Islet precursor cell (in vitro differentiated cells): ENCODE measurements at regions not wholly inside any gene's neighbourhood (a gene's known extent, or its start where the extent isn't known, plus 50 kb on each side); places are given as distances from the start of the nearest gene placed in this dataset.
A peak's percentile ranks its signal among the peaks of the same experiment; 100 is the strongest.

Experiments
- DNase-seq: peaks from one replicate; pipeline ENCODE4 v3.0.0-alpha.2; 2018

GRCh38 chr10:8726084-8726778, 671.7 kb downstream of the GATA3 start:
- DNase-seq = no peak

- no peak for DNase-seq
These were observed 672.2 kb downstream of the GATA3 start for GRCh38 chr10:8726779-8727084.

- DNase-seq = no peak
These were observed 676.9 kb downstream of the GATA3 start for GRCh38 chr10:8731121-8732095.

DNA sequence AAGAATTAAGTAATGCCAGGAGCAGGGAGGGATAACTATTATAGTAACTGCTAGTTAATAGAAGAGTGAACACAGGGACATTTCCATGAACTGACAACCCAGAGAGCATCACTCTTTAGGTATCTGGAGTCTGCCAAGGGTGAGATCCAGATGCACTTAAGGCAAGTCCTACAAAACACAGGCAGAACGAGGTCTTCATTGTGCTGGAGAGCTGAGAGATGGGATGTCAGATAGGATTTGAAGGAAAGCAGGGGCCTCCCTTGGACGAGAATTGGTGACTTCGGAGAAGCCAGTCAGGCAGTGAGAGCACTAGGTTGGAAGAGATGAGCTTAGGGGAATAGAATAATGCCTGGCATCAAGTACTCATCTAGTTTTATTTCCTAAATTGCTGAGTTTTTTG, 684.5 kb downstream of the GATA3 start:
- DNase-seq = peak; percentile 94

GRCh38 chr10:8752146-8752843, 697.8 kb downstream of the GATA3 start:
- no peak for DNase-seq

DNA sequence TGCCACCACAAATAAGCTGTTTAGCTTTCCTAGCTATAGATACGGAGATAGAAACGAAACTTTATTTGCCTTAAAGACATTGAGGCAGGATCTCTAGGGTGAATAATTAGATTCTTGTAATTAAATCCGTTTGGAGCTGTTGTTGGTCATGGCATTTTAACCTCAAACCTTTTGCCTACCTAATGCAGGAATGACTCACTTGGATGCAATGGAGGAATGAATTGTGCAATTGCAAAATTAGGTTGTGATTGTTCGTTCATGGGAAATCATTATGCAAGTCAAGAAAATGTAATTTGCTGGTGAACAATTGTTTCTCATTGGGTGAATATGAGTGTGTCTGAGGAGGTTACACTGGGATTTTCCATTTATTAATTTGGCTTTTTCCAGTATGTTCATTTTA, 703.5 kb downstream of the GATA3 start:
- no peak for DNase-seq

GRCh38 chr10:8766899-8767298, 712.4 kb downstream of the GATA3 start:
- DNase-seq = no peak

DNA sequence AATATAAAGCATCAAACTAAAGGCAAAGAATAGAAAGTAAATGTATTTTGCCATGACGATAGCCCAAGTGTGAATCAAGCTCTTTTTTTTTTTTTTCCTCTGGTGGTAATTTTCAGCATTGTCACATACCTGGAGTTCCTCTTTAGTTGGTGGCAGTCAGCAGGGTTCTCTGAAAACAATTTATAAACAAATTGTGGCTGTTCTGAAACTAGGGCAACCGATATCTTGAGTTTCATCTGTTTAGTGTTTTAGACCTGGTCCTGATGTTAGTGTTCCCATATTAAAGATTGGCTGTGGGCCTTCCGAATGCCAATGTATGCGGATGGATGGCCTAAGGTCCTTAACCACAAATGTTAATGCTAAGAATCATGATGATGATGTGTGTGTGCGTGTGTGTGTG, 713.1 kb downstream of the GATA3 start:
- DNase-seq = peak; percentile 52

DNA sequence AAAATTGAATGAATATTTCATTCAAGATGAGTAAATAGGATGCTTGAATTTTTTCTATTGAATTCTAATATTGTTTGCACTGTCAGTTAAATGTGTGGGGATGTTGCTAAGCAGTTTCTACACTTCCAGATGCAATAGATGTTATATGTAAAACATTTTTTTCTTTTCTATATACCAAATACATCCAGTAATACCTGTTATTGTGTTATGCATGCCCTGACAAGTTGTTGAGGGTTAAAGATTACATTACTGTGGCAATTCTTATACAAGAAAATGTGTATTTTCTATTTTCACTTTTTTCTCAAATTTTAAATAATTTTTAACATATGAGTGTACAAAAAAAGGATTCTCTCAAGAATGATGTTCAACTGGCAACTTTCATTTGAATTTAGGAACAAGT, 713.9 kb downstream of the GATA3 start:
- no peak for DNase-seq

DNA sequence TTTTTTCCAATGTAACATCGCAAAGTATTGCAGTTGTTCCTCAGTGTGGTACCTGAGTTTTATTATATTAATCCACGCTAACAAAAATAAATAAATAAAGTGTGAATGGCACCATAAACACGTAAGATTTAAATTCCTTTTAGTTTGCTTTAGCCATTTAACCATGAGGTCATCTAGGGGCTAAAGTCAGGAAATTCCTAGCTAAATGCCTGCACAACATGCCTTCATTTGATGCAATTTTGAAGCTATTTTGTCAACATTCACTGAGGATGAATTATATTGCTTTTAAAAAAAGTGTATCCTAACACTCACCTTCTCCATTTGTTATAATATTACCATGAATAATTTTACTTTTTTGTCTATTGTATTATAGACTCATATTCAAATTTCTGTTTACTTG, 714.4 kb downstream of the GATA3 start:
- DNase-seq = no peak

DNA sequence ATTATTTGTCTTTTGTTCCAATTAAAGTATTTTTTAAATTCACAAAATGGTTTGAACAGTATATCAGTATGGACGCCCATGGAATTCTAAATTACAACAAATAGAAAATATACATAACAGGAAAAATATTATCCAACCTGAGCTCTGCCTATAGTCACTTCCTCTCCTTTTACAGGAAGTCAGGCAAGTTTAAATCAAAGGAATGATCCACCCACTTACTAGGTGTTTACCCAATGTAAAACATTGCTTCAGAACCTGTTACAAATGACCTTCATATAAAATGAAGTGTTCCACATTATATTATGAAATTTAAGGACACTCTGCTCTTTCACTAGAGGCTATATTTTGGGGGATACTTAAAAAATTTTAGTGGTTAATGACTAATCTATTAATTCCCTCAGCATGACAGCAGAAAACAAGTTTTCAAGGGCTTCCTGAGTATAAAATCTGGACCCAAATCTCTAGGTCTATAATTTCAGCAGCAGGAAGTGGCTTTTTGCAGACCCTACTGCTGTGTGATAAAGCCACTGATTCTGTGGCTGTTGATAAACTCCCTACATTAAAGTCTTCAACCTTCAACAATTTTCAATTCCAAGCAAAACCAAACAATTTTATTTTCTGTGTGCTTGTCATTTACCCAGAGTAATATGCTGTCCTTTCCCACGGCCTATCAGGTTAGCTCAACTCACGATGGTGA, 722.6 kb downstream of the GATA3 start:
- DNase-seq = no peak

- DNase-seq = peak; percentile 53
These were observed 724.2 kb downstream of the GATA3 start for GRCh38 chr10:8778713-8779112.

DNA sequence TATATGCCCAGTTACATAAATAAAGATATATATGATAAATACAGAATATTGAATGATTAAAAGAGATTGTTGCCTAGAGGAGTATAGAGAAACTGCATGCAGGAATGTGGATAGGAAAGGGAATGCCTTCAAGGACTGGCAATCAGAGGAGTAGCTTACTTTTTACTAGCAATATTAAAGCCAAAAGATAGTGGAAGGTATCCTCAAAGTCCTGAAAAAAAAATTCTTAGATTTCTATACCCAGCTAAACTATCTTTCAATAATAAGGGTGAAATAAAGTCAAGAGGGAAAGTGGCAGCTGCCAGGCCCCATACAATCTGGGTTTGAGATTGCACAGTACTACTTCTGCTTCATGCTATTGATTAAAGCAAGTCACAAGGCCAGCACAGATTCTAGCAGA, 733.2 kb downstream of the GATA3 start:
- DNase-seq = no peak

- DNase-seq = no peak
These were observed 735.9 kb downstream of the GATA3 start for GRCh38 chr10:8790390-8790789.

DNA sequence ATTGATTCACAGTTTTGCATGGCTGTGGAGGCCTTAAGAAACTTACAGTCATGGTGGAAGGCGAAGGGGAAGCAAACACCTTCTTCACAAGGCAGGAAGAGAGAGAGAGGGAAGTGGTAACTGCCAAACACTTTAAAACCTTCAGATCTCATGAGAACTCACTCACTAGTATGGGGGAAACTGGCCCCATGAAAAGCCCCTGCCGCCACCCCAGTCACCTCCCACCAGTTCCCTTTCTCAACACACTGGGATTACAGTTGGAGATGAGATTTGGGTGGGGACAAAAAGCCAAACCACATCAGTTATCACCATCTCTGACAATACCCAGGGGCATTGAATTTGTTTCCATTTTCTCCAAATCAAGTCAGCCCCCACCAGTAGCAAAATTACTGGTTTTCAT, 740.4 kb downstream of the GATA3 start:
- DNase-seq = no peak

DNA sequence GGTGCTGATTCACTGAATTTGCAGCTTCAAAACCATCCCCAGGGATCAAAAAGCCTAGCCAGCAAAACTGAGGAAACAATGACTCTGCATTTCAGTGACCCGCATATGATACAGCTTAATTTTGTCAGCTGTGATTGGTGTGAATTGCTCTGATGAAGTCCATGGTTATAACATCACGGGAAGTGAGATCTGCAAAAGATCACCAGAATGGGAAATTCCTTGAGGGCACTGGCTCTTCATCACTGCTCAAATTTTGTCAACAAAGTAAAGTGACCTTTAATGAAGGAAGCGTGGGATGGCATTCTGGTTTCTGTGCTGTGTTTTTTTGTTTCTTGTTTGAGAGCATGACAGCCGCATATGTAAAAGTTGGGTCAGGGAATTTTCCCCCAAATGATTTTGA, 745.9 kb downstream of the GATA3 start:
- no peak for DNase-seq

GRCh38 chr10:8803992-8804391, 749.5 kb downstream of the GATA3 start:
- no peak for DNase-seq

DNA sequence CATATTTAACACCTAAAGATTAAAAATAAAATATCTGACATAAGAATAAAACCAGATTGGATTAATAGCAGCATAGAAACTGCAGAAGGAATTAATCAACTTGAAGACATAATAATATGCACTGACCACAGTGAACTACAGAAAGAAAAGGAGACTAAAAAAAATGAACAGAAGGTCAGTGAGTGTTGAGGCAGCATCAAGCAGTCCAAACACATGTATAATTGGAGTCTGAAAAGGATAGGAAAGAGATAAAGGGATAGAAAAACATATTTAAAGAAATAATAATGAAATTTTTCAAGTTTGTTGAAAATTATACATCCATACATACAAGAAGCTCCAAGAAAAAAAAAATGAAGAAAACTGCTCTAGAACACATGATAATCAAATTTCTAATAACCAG, 756.2 kb downstream of the GATA3 start:
- no peak for DNase-seq

DNA sequence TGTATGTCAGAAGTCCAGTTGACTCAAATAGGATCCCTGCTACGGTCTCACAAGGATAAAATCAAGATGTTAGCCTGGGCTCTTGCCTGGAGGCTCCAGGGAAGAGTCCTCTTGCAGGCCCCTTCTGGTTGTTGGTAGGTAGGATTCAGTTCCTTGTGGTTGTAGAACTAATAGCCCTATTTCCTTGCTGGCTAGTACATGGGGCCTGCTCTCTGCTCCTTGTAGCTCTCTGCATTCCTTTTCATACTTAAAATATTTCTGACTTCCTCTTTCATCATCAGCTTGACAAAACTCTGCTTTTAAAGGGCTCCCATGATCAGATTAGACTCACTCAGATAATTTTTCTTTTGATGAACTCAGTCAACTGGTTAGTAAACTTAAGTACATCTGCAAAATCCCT, 756.7 kb downstream of the GATA3 start:
- DNase-seq = peak; percentile 70

- peak; percentile 73 for DNase-seq
These were observed 761.5 kb downstream of the GATA3 start for GRCh38 chr10:8815969-8816368.

DNA sequence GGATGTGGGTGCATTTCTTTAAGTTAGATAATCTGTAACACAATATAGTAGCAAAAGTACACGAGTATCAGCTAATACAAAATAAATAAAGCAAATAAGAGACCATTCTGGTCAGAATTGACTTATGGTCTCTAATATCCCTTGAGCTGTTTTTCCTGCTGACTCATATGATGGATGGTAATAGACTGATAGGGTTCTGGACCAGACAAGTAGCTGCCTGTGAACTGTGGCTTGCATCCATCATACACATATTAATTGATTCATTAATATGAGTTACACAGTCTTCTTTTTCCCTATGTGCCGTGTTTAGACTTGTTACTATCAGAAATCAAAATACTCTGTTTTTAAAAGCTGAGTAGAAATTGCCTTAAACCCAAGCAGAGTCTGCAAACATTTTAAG, 762.8 kb downstream of the GATA3 start:
- no peak for DNase-seq

DNA sequence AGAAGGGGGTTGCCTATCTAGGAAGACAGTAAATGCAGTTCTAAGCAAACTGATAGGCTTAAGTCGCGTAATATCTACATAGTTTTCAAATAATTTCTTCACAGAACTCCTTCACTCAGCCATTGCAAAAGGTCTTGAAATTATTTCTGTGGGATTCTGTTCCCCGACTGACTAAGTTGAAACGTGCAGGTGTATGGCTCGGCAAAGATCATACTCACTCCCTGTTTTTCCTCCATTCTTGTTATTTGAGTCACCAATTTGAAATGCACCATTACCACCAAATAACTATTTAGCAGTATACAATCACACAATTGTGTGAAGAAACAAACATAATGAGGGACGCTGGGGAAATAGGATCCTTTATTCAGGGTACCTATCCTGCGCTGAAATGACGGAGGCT, 771.1 kb downstream of the GATA3 start:
- DNase-seq = no peak

DNA sequence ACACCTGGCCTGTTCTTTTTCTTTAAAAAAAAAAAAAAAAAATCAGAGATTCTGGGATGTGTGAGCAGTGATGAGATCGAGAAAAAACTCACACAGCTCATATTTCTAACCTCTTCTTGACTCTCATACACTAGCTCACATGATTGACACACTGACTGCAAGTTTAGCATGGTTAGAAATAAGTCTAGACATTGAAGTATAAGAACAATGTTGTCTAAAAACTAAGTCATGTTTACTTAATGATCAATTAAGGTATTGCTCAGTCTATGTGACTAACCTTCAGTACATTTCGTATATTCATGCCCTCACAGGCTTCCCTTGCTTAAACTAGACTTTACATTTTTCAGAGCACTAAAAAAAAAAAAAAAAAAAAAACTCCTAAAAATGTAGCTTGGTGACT, 775.1 kb downstream of the GATA3 start:
- no peak for DNase-seq
